Chondrocyte (in vitro differentiated cells): ENCODE measurements at regions not wholly inside any gene's neighbourhood (a gene's known extent, or its start where the extent isn't known, plus 50 kb on each side); places are given as distances from the start of the nearest gene placed in this dataset.

ENCODE experiments used
- DNase-seq: peaks from one replicate; pipeline ENCODE4 v3.0.0; 2021; ENCODE audit warnings: mixed read lengths, low spot score
- H3K27ac Mint-ChIP-seq: one replicate; pipeline ENCODE4 v1.8.0; 2021; ENCODE audit warnings: mild to moderate bottlenecking, moderate library complexity, mixed read lengths; ENCODE audit not compliant: unreplicated experiment
- H3K27me3 Mint-ChIP-seq: 2 replicates; pipeline ENCODE4 v1.8.0; 2021; ENCODE audit warnings: low read depth, mixed read lengths
- H3K36me3 Mint-ChIP-seq: 2 replicates; pipeline ENCODE4 v1.8.0; 2021; ENCODE audit warnings: low read depth, mixed read lengths
- H3K4me1 Mint-ChIP-seq: 2 replicates; pipeline ENCODE4 v1.8.0; 2021; ENCODE audit warnings: low read depth, mild to moderate bottlenecking, mixed read lengths
- H3K4me3 Mint-ChIP-seq: one replicate; pipeline ENCODE4 v1.8.0; 2021; ENCODE audit warnings: mild to moderate bottlenecking, moderate library complexity, mixed read lengths; ENCODE audit not compliant: unreplicated experiment
- H3K9me3 Mint-ChIP-seq: 2 replicates; pipeline ENCODE4 v1.8.0; 2021; ENCODE audit warnings: low read depth, mixed read lengths
- TF ChIP-seq, protein P1 (sequence below): fragments of 200-600 bp; sonication (generic); IDR thresholded peaks from 2 replicates; pipeline ENCODE4 v1.5.0; 2021; ENCODE audit warnings: antibody characterized with exemption, mild to moderate bottlenecking, moderate library complexity

DNA sequence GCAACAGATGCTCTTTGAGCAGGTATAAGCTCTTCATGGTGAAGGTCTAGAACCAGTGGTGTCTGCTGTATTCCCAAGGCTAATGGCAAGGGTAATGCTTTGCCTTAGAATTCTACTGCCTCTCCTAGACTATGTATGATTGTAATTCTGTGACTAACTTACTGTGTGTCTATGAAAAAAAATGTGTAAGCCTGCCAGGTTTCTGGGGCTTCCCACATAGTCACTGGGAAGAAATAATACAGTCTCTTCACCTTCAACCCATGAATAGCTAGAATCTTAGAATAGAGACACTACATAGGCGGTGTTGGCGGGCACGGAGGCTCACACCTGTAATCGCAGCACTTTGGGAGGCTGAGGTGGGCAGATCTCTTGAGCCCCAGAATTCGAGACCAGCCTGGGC is 84.1 kb downstream of the C11orf91 start:
- Mint-ChIP-seq H3K4me3 (no peak overlapping the region), H3K27me3 (no peaks in the 10 kb centered on the region), H3K36me3 (no peaks in the 10 kb centered on the region), H3K9me3 (no peaks in the 10 kb centered on the region), H3K27ac (no peak overlapping the region), H3K4me1 (peaks cover 10% of the 10 kb centered on the region)
- no peak for DNase-seq
- TF ChIP-seq, protein P1, sequence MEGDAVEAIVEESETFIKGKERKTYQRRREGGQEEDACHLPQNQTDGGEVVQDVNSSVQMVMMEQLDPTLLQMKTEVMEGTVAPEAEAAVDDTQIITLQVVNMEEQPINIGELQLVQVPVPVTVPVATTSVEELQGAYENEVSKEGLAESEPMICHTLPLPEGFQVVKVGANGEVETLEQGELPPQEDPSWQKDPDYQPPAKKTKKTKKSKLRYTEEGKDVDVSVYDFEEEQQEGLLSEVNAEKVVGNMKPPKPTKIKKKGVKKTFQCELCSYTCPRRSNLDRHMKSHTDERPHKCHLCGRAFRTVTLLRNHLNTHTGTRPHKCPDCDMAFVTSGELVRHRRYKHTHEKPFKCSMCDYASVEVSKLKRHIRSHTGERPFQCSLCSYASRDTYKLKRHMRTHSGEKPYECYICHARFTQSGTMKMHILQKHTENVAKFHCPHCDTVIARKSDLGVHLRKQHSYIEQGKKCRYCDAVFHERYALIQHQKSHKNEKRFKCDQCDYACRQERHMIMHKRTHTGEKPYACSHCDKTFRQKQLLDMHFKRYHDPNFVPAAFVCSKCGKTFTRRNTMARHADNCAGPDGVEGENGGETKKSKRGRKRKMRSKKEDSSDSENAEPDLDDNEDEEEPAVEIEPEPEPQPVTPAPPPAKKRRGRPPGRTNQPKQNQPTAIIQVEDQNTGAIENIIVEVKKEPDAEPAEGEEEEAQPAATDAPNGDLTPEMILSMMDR = no peak

DNA sequence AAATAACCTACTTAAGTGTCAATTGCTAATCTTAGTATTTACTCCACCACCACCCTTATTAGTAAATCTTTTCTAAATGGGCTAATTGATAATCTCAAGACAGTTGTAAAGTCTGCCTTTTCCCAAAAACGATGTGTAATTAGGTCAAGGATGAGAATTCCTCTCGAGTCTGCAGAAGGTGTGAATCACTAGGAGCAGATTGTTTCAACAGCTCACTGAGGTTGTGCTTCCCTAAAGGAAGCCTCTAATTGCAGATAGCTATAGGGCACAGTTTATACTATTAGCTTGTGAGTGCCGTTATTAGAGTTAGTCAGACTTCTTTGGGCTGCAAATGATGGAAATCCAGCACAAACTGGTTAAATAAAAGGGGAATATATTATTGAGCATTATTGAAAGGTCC is 84.9 kb downstream of the C11orf91 start:
- Mint-ChIP-seq H3K4me3 (no peak overlapping the region), H3K9me3 (no peaks in the 10 kb centered on the region), H3K4me1 (peaks cover 4% of the 10 kb centered on the region)

DNA sequence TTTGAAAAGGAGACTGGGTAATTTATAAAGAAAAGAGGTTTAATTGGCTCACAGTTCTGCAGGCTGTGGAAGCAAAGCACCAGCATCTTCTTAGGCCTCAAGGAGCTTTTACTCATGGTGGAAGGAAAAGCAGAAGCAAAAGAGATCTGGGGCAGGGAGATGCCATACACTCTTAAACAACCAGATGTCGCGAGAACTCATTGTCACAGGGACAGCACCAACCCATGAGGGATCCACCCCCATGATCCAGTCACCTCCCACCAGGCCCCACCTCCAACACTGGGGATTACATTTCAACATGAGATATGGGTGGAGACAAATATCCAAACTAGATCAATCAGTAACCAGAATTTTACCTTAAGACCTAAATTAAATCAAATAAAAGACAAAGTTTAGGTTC is 87.2 kb downstream of the C11orf91 start:
- Mint-ChIP-seq H3K4me1 (no peaks in the 10 kb centered on the region), H3K9me3 (no peaks in the 10 kb centered on the region), H3K36me3 (no peaks in the 10 kb centered on the region), H3K4me3 (no peak overlapping the region), H3K27me3 (no peaks in the 10 kb centered on the region), H3K27ac (no peak overlapping the region)
- no peak for DNase-seq
- TF ChIP-seq, protein P1 = no peak

More for the DNA sequence above, 84.9 kb downstream of the C11orf91 start:
- no peaks in the 10 kb centered on the region for H3K27me3 Mint-ChIP-seq
- TF ChIP-seq, protein P1 = no peak
- no peak for DNase-seq
- no peak overlapping the region for H3K27ac Mint-ChIP-seq
- no peaks in the 10 kb centered on the region for H3K36me3 Mint-ChIP-seq

DNA sequence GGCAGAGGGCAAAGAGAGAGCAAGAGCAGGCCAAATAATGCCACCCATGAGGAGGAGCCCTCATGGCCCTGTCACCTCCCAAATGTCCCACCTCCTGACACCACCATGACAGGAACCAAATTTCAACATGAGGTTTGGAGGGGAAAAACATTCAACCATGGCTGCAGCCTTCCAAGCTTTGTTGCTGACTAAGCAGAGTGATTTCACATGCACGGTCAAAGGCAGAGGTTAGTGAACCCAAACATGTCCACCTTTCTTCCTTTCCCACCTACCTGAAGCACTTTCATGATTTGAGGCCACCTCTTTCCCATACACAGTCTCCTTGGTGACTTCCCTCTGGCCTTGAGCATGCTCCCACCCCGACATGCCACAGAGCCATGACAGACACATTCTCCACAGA is 89.7 kb downstream of the C11orf91 start:
- Mint-ChIP-seq H3K27me3 (no peaks in the 10 kb centered on the region), H3K27ac (no peak overlapping the region), H3K4me1 (no peaks in the 10 kb centered on the region), H3K36me3 (no peaks in the 10 kb centered on the region), H3K9me3 (no peaks in the 10 kb centered on the region), H3K4me3 (no peak overlapping the region)
- DNase-seq = no peak
- TF ChIP-seq, protein P1 = no peak

DNA sequence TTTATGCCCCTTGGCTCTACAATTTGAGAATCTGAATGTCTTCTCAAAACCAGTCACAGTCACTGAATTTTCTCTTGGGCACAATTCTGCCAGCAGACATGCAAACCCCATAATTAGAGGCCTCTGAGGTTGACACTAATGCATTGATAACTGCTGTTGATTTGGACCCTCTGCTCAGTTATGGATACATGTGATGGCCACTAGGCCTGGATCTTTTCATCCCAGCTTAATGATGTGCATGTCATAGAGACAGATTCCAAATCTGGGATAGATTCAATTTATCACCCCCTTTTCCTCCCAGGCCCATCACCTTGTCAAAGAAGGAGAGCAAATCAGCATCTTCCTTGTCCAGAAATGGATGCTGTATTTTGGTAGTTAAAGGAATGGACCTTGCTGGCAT is 92.2 kb downstream of the C11orf91 start:
- Mint-ChIP-seq H3K27me3 (no peaks in the 10 kb centered on the region), H3K4me1 (no peaks in the 10 kb centered on the region), H3K4me3 (no peak overlapping the region), H3K36me3 (no peaks in the 10 kb centered on the region), H3K9me3 (no peaks in the 10 kb centered on the region), H3K27ac (no peak overlapping the region)
- TF ChIP-seq, protein P1 = no peak
- DNase-seq = no peak
